ENCODE measurements at regions not wholly inside any gene's neighbourhood (a gene's known extent, or its start where the extent isn't known, plus 50 kb on each side); places are given as distances from the start of the nearest gene placed in this dataset.

- no peak for FAIRE-seq
These were observed 190.3 kb downstream of the SNX18 start for GRCh38 chr5:54707841-54708240.

GRCh38 chr5:54705994-54706653 lies 188.6 kb downstream of the SNX18 start:
- no peak for FAIRE-seq

GRCh38 chr5:54704825-54705224 lies 187.3 kb downstream of the SNX18 start:
- no peak for FAIRE-seq

GRCh38 chr5:54704333-54704732 lies 186.8 kb downstream of the SNX18 start:
- no peak for FAIRE-seq

GRCh38 chr5:54703565-54704255 lies 186.2 kb downstream of the SNX18 start:
- FAIRE-seq: no peak

DNA sequence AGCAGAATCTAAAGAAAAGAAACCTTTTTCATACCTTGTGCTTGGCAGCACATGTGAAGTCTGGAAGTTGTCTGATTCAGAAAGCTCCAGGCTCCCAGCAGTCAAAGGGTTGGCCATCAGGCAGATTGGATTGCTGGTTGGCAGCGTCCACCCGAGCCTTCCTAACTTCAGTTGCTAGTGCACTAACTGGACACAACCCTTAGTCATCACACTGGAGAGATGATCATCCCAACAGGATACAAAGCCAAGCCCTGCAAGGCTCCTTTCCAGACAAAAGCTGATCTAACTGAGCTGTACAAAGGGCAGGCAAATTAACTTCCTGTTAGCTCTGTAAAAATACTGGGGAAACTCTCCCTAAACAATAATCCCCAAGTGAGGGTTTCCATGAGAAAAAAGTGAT lies 185.6 kb downstream of the SNX18 start:
- FAIRE-seq: no peak

DNA sequence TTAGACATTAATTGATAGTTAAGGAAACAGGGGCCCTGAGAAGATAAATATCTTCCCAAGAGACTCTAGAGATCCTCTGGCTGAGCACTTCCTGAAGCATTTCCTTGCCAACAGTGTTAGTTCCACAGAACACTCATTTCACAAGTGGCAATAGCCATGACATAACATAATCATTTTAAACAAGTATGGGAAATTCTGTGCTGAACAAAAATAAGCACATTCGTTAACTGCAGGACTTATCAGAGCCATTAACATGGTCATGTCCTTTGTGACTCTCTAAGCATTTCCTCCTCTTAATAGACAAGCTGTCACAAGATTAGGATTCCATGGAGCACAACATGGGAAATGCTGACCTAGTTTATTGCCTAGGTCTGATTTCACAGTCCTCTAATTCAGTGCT lies 184.9 kb downstream of the SNX18 start:
- no peak for FAIRE-seq

GRCh38 chr5:54700986-54701578 lies 183.5 kb downstream of the SNX18 start:
- no peak for FAIRE-seq

DNA sequence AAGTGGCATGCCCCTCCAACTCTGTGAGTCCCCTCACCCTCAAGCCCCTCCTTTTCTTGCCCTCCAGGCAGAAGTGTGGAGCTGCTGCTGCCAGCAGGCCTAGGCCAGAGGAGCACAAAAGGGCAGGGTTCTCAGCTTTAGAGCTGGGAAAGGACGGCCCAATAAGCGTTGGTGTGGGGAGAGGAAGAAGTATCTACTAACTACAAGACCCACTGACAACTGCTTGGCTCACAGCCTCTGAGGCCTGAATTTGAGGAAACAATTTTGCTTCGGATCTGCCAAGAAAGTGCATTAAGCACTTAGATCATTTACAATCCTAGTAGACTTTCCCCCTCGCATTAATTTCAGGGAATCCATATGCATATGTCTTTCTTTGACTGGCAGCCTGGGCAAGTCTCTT lies 179.4 kb downstream of the SNX18 start:
- FAIRE-seq: no peak

DNA sequence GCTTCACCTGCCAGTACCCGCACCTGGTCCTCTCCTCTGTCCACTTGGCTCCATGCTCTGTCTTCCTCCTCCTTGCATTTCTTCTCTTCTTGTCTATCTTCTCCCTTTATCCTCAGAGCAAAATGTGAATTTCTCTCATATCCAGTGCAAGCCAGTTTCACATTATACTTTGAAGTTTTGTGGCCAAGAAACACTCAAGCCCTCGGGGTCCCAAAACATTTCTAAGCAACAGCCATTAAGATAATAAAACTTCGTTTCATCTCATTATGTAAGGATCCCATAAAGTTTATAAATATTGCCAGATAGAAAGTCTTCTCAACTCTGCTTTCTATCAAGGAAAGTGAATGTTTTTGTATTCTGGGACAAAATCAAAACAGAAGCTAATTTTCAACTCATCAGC lies 178.8 kb downstream of the SNX18 start:
- FAIRE-seq: no peak

- no peak for FAIRE-seq
These were observed 177.8 kb downstream of the SNX18 start for GRCh38 chr5:54695198-54695966.

DNA sequence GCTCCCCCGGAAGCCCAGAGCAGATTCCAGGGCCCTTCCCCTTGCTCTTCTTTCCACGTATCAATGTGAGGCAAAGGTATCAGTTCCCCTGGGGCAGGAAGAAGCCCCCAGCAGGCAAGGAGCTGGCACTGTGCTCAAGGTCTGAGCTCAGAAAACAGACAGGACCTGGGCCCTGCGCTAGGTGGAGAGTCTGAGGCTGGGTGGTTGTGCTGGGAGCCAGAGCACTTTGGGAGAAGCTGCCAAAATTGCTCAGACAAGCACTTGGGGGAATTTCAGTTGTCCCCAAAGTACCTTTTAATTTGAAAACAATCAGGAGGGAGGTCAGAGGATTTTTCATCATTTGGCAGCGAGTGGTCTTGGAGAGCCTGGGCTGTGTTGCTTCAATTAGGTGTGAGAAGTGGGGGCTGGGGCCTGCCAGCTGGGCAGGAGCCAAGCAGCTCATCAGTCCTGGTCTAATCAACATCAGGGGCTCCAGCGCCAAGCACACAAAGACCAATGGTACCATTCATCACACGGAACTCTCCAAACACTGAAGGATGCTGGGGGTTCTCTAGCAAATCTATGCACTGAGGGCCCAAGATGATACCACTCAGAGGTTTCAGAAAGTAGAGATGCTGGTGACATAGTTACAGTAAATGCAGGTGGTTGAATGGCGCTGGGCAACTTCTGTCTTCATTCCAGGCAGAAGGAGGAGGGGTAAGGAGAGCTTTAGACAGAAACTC lies 176.5 kb downstream of the SNX18 start:
- no peak for FAIRE-seq

- no peak for FAIRE-seq
These were observed 175.1 kb downstream of the SNX18 start for GRCh38 chr5:54692631-54693030.

DNA sequence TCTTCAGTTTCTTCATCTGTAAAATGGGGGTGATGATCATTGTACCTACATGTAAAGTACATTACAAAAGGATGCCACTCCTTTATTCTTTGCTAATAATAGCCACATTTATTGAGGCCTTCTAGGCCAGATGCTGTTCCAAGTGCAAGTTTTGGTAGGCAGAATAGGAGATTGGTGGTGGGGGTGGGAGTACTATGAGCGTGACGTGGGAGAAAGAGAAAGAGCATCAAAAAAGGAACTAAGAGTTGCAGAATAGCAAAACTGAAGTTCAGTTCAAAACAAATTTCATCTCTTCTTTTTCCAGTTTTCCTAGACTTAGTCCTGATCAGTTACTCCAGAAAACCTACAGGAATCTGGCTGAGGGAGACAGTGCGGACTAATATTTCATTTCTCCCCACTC lies 174.1 kb downstream of the SNX18 start:
- FAIRE-seq: no peak

- no peak for FAIRE-seq
These were observed 172.1 kb downstream of the SNX18 start for GRCh38 chr5:54689411-54690251.

DNA sequence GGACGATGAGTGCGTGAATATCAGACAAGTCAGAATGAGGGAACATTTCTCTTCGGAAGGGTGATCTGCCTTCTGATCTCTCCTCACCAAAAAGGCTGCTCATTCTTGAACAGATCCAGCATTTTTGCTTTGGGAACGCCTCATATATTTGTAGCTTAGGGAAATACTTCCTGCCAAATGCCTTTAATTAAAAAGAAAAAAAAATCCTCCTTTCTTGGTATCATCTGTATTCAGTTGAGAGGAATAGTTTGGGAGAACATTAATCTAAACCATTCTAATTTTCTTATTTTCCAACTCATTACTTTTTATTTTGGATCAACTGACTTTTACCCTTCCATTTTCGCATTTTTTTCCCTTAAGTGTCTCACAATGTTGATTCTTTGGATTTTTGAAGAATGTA lies 163.4 kb downstream of the SNX18 start:
- FAIRE-seq: no peak

DNA sequence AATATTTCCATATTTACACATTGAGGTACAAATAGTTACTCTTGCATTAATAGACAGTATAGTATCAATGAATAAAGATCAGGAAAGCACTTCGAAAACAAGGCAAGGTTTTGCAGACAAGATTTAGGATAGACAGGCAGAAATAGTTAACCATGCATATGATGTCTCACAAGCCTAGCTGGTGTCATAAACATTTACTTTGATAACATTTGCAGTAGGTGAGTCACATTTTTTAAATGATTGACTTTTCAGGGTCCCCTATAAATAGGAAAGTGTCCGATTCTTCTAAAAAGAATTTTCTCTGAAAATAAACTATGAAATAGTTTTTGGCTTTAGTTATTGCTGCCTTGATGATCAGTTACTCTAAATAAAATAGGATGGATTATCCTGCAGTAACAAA lies 162.1 kb downstream of the SNX18 start:
- no peak for FAIRE-seq

DNA sequence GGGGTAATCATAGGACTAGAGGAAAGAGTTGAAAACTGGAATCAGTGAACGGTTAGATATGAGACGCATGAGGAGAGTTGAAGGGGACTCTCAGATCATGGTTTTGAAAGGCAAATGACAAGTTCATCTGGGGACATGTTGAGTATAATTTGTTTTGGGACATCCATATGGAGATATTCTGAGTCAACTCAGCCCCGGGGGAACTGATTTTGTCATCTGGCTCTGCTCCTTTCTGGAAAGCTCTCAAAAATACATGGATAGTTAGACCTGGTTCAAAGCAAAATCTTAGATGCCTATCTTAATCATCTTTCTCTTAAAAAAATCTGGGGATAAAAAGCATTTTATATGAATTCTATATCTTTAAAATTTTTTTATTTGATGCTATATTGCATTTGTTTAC lies 161.2 kb downstream of the SNX18 start:
- FAIRE-seq: no peak

DNA sequence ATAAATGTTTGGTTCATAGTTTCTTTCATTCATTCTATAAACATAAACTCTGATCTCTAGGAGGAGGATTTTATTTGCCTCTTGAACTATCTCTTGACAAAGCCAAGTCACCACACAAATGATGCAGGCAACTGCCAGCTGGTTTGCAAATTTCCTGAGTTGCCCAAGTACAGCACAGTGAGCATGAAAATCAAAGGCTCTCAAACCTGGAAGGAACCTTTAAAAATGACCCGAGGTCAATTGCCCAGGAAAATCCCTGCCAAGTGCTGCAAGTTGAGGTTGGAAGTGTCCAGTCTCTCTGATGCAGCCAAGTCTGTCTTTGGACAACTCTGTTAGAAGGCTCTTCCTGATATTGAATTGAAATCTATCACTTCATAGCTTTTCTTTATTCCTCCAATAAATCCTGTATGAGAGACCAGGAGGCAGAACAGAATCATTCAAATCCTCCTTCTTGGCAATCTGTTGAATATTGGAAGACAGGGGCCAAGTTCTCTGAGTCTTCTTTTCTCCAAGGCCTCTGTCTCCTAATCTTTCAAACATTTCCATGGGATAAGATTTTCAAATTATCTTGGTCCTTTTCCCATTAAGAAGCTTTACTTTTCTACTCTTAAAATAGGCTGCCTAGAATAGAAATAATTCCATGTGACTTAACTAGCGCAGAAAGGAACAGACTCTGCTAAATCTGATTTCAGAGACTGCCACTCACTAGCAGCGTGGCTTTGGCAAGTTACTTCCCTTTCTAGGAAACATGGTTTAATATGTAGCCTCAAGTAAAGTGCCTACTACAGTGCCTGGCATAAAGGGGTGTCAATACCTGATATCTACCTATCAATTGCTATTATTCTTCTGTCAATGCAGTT lies 159.2 kb downstream of the SNX18 start:
- FAIRE-seq: no peak

DNA sequence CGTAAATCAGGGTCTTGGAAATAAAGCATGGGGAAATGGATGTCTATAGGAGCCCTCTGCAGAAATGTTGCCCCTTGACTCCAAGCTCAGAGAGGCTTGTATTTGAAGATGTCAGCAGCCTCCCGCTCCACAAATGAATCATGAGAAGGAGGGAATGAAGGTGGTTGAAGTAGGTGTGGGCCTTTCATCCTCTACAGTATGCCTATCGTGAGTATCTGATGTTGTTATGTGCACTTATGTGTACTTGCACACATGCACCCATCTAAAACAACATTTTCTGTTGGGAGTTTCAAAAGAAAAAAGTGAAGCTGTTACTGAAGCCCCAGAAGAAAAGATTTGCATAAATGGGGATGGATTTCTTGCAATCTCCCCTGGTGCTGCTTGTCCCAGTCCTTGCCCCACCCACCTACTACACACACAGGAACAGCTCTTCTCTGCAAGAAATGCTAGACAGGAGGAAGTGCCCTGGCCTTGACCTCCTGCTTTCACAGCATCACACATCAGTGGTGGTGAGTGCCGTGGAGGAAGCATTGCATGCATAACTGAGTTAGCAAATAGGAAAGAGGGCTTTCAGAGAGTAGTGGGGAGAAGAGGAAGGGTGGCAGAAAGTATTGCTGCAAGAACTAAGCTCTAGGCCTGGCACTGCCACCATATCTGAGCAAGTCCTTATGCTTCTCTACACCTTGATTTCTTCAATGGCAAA lies 156.1 kb downstream of the SNX18 start:
- FAIRE-seq: no peak

All from islet of Langerhans (tissue), 1 donor.